ENCODE measurements at regions not wholly inside any gene's neighbourhood (a gene's known extent, or its start where the extent isn't known, plus 50 kb on each side); places are given as distances from the start of the nearest gene placed in this dataset.

DNA sequence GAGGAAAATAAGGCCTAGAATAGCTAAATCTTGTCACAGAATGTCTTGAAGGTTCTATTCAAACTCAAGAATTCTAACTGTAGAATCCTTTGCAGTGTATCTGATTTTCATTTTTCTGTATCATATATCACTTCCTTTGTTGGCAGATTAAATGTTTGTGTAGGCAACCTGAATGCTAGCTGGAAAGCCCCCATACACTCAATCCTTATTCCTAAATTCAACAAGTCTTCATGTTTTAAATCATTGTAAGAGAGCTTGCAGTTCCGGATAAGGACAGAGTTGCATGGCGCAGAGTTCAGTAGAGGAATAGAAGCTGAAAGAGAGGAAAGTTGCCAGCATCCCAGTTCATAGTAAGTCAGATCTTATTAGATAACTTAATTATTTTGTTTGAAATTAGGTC, 242.0 kb upstream of the SEMA6D start:
- DNase-seq (ENCODE audit: missing footprints) (no peak), ATAC-seq (no peak)
- intact Hi-C loops (cut with DNase I): loop anchor here (10.0 kb wide), 2 partner anchors 239 to 281 kb away; partner anchors contain the start of gene SEMA6D

DNA sequence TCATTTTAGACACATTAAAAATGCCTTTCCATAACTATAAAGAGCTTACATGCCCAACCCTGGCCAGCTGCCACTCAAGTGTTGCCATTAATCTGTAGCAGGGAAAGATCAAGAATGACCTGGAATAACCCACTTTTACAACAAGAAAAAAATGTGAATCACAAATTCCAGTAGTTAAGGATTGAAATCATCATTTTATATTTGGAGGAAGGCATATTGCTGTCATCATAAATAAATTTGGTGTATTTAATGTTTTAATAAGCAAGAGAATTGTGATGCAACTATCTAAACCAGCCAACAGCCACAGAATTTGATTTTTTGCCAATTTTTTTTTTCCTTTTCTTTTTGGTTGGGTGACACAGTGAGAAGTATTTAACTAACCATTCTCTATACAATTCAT, 240.0 kb upstream of the SEMA6D start:
- no peak for ATAC-seq
- no peak for DNase-seq (ENCODE audit: missing footprints)
- intact Hi-C loops (cut with DNase I): loop anchor here (10.0 kb wide), 2 partner anchors 237 to 283 kb away; partner anchors contain the start of gene SEMA6D

DNA sequence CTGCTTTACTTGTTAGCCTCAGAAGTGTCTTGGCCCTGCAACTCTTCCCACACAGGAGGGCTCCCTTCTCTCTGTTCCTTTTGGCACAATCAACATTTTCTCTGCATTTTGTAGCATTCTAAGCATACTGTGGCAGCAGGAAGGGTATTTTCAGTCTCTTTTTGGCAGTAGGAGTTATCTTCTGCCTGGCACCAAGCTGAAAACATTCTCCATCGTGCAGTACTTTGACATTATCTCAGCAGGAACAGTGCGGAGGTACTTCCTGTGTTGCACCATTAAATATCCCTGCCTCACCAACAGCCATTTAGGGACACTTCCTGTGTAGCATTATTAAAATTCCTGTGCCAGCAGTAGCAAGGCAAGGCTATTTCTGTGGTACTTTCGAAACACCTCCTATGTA, 233.2 kb upstream of the SEMA6D start:
- DNase-seq (ENCODE audit: missing footprints) (no peak), ATAC-seq (no peak)
- intact Hi-C loops (cut with DNase I): no loop called here

DNA sequence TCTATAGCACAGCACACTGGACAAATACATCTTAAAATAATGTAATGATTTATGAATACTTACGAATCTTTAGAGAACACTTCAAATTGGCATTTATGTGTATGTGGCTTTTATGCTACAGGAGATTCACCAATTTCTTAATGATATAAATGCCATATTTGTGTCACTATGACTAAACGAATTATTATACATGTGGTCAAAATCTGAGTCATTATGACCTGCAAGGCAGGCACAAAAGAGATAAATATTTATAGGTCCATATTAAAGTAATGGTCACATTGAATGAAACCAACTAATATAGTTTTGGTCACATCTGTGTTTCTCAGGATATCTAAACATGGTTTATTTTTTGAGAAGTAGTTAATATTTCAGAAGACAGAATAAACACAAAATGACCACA, 232.3 kb upstream of the SEMA6D start:
- intact Hi-C loops (cut with DNase I): no loop called here
- DNase-seq (ENCODE audit: missing footprints) (no peak), ATAC-seq (no peak)

DNA sequence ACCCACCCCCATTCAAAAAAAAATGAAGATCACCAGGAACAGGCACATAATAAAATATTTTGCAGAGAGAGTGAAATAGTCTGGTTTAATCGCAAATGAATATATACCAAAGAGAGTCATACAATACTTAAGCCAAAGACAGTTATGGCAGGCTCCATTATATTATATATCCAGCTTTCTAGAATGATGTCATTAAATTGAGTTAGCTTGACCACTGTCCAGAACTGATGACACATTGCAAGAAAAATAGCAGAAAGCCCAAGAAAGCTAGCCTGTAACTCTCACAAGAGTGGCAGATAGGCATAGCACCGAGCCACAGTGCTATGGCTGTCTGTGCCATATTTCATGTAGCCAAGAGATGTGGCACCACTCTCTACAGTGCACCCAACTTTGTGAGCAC, 231.9 kb upstream of the SEMA6D start:
- ATAC-seq: no peak
- no peak for DNase-seq (ENCODE audit: missing footprints)
- intact Hi-C loops (cut with DNase I): no loop called here

DNA sequence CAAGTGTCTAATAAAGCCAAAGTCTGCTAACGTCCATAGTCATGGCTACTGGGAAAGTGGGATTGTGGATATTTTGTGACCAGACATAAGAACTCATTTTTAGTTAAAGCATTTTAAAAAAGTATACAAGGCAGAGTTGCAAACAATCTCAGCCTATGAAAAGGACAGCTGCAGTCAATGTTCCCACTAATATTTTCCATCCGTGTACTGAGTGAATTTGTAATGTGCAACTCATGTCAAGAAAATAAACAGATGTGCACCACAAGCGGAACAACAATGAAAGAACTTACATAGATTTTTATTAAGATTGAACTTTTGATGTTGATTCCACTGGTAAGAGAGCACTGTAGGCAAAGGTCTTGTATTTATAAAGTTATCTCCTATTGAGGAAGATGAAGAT, 231.3 kb upstream of the SEMA6D start:
- DNase-seq (ENCODE audit: missing footprints) (no peak), ATAC-seq (no peak)
- intact Hi-C loops (cut with DNase I): no loop called here

DNA sequence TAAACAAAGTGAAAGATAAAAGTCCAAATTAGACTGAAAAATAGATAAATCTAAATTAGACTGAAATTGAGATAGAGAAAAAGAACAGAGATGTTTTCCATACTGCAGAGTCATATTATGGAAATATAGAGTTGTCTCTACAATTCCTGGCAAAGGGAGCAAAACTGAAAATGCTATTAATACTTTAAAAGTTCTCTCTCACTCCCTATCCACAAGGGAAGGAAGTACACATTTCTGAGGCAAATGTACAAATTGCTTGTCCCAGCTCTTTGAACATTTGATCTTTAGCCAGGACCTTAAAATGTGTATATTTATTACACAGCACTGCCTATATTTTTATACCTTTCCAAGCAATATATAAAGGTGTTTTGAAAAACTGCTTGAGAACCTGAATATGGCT, 225.1 kb upstream of the SEMA6D start:
- intact Hi-C loops (cut with DNase I): no loop called here
- no peak for DNase-seq (ENCODE audit: missing footprints)

DNA sequence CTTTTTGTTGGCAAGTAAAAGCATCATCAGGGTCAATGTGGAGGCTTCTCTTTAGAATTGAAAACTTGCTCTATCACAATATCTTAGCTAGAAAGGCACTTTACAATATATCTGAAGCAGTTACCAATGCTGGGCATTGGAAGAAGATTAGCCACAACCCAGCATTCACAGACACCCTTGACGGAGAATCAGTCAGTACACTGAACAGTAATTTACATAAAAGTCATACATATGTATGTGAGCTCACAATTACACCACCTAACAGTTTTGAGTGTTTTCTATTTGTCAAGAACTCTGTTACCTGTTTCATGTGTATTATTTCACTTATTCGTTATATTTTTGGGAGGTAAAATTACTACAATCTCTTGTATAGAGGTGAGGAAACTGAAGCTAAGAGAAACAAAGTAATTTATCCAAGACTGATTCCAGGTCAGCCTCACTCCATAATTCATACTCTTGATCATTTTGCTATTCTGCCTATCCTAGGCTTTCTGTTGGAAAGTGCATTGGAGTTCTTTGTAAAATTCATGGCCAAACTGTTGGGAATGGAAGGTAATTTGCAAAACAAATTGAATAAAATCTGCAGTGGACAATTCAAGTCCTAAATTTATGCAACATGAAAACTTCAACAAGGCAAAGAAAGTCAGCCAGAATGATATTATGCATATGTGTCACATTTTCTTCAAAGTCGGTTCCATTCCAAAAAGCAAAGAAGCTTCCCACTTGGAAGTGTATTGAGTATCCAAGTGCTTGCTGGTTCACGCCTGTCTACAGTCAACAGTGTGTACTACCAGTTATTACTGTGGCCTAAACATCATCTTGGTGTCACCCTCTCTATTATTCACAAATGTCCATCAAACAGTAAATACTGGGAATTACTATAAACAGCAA, 223.7 kb upstream of the SEMA6D start:
- intact Hi-C loops (cut with DNase I): no loop called here
- DNase-seq (ENCODE audit: missing footprints) (no peak), ATAC-seq (no peak)

More for the DNA sequence above, 225.1 kb upstream of the SEMA6D start:
- no peak for ATAC-seq

DNA sequence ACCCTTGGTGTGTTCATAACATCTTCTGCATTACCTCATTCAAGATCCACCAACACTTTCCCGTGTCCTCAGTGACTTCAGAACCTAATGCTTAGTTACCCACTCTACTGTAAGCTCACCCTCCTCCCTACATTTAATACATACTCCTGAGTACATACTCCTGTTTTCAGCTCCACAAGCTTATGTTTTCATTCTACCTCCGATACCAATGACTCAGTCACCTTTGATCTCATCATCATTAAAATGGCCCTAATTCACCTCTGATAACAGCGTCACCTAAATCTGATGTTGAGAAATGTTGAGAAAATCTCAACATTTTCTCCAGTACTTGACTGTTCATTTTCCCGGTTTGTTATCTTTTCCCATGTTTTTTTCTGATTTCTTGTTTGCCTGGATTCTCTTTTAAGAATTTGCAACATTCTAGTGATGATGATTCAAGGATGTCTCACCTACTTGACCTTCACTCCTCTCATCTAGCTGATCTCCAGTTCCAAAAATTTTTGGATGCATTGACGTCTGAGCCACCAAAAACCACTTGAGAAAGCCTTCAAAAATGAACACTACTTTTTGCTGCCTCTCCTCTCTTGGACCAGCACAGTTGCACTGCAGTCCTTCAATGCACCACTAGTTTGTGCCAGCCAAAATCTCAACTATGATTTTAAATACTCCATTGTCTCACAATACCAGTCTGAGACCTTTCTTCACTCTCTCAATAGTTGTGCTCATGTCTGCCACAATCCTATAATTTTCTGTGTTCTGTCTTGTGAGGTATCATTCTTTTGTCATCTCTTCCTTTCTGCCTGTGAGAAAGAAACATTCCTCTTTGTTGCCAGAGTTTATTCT, 220.7 kb upstream of the SEMA6D start:
- ATAC-seq (no peak), DNase-seq (ENCODE audit: missing footprints) (no peak)
- intact Hi-C loops (cut with DNase I): no loop called here

DNA sequence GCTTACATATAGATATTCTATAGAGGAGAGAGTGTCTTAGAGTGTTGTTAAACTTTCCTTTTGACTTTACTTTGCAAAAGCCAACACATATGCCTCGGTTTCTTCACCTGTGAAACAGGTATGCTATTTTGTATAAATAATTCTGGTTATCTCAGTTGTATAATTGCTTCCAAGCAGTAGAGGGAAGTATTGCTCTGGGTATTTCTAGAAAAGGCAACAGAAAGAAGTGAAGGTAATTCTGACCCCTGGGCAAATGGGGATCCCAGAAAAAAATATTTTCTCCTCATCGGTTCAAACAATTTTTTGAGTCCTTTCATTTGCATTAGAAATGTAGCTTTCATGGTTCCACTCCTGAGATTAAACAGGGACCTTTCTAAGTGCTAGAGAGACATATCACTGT, 216.5 kb upstream of the SEMA6D start:
- DNase-seq (ENCODE audit: missing footprints): no peak
- intact Hi-C loops (cut with DNase I): loop anchor here (2.0 kb wide), 1 partner anchor 486 kb away; no protein-coding TSS in a partner anchor
- no peak for ATAC-seq

DNA sequence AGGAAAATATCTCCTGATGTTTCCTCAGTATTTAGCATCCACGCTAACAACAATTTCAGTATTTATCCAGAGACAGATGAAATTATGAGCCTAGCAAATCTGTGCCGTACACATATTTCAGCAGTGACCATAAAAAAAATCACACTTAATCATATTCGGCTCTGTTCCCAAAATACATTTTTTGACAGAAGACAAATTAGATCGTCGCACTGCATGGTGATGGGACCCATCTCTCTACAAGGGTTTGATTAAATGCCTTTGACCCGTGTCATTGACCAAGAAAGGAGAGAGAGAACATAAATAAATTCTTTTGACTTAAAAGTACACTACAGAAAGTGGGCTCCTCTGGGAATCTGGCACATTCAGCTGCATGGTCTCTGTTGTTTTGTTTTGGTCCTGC, 215.3 kb upstream of the SEMA6D start:
- intact Hi-C loops (cut with DNase I): no loop called here
- ATAC-seq: no peak
- DNase-seq (ENCODE audit: missing footprints): no peak

DNA sequence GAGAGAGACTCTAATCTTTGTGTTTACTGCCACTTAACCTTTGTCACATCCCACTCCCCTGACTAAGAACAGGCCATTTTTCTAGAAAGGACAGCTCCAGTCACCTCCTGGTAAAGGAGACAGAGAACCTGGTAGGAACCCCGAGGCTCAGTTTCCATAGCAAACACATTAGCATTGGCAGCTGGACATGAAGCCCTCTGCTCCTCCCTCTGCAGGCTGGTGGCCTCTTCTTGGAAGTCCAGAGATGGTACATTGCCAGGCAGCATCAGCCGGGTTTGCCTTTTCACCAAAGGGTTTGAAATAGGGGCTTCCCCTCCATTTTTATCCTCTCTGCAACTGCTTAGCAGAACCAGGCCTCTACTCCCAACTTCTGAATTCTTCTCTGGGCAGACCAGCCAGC, 213.4 kb upstream of the SEMA6D start:
- intact Hi-C loops (cut with DNase I): no loop called here
- no peak for ATAC-seq
- no peak for DNase-seq (ENCODE audit: missing footprints)

DNA sequence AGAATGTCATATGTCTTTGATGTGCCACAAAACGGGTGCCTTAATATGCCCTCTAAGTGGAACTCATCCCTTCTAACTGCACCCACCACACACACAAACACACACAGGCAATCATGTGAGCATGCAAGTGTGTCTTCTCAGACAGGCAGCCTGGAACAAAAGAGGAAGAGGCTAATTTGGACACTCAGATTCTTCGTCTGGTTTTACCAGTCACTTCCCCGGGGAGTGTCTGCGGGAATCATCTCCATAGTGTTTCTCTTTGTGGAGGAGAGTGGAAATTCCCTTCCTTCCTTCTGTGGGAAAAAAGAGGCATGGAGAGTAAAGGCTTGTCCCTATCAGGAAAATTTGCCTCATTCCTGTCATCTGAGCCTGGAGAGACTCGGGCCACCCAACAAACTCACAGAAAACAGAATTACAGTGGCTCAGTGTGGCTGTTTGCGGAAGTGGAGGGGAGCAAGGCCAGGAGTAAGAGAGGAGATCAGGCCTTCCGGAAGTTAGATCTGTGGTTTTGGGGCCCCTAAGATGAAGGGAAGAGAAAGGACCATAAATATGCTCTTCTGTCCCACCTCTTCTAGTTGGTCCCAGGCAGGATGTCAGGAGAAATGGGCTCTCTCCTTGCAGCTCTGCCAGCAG, 212.6 kb upstream of the SEMA6D start:
- intact Hi-C loops (cut with DNase I): loop anchor here (5.0 kb wide), 1 partner anchor 213 kb away; the partner anchor contains the start of gene SEMA6D
- DNase-seq (ENCODE audit: missing footprints) (no peak), ATAC-seq (no peak)

DNA sequence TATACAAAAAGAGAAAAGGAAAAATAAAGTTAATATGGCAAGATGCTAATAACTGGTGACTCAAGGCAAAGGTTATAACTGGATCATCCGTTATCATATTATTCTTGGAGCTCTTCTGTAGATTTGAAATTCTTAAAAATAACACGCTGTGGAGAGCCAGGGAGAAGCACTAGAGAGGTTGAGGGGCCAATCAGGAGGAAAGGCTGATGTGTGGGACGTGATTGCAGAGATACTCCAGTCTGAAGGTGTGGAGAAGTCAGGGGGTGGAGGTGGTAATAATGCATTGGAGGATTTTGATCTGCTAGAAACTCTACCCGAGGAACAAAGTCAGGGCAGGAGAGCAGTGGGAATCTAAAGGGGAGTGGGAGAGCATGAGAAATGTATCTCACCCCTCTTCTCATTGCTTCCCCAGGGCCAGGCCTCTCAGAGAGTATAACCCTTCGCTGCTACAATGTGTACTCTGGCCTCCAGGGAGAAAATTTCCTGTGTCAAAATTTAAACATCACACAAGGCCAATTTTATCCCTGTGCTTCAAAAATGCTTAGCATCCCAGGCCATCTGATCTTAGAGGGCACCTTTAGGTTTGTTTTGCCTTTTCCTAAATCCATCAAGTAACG, 211.5 kb upstream of the SEMA6D start:
- DNase-seq (ENCODE audit: missing footprints) (no peak), ATAC-seq (peak; percentile 33)
- intact Hi-C loops (cut with DNase I): loop anchor here (5.0 kb wide), 1 partner anchor 211 kb away; the partner anchor contains the start of gene SEMA6D

DNA sequence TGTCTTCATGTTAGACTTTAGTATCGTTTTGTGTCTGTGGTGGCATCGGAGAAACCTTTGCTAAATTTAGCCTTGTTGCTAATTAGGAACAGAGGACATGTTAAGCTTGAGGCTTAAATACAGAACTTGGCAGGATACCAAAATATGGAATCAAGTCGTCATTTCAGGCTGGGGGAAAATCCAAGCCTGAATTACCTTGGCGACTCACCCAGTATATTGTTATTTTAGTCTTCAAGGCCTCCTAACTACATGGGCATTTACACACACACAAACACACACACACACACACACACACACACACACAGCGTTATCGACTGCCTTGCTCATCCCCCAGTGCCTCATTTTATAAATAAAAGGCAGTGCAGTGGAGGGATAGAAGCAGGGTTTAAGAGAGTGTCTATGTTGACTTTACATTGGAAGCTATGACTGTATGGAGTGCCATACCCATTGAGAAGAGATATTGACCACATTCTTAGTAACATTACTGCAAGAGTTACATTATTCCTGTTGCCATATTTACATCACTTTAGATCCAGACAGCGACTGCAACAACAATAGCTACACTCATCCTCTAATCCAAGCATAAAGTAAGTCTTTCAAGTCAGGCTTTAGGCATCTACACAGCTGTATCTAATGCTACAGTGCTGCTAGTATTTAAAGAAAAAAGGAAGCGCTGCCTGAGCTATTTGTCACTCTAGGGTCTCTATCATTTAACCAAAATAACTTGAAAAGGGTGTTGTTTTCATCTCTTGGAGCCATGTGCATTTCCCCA, 210.8 kb upstream of the SEMA6D start:
- peak; percentile 82 for ATAC-seq
- DNase-seq (ENCODE audit: missing footprints): no peak
- intact Hi-C loops (cut with DNase I): loop anchor here (5.0 kb wide), 1 partner anchor 211 kb away; the partner anchor contains the start of gene SEMA6D

DNA sequence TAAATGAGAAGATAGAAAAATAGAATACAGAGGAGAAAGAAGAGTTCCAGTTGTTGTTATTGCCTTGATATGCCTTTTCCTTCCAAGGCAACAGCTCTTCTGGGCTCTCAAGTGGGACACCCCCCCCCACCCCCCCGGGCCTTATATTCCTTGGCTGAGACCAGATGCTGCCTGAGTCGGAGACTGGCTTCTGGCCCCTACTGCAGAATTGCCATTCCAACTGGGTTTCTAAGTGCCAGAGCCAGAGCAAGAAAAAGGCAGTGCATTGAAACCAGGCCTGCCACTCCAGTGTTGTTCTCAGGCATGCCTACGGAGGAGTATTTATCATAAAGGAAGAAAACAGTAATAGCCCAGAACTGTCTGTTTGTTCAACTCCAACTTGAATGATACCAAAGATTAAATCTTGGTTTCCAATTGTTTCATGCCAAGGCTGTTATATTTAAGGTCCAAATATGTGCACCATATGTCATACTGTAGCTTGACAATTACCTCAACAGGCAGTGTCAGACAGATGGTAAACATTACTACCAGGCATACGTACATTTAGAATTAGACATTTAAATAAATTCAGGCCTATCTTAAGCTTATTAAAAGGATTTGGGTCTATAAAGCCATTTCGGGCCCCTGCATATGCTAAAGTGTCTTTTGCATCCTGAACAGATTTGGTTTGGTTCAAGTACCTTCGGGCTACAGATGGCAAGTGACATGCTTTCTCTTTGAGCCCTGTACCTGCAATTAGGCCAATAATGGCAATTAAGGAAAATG, 209.9 kb upstream of the SEMA6D start:
- ATAC-seq (no peak), DNase-seq (ENCODE audit: missing footprints) (no peak)
- intact Hi-C loops (cut with DNase I): loop anchor here (5.0 kb wide), 1 partner anchor 210 kb away; the partner anchor contains the start of gene SEMA6D

DNA sequence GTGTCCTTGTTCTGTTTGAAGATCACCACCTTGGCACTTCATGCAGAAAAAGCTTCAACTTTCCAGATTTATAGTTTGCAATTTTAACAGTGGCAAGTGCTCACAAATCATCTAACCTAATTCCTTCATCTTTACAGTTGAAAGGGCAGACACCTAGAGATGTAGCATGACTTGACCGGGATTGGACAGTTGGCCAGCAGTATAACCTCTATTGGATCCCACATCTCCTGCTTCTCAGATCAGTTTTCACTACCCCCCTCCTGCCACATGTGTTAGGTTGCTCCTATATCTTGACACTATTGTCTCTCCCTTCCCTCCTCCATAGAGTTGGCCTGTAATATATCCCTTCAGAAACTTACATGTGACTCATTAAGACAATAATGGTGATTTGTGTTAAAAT, 206.0 kb upstream of the SEMA6D start:
- intact Hi-C loops (cut with DNase I): no loop called here
- ATAC-seq (no peak), DNase-seq (ENCODE audit: missing footprints) (no peak)
